ENCODE measurements at regions not wholly inside any gene's neighbourhood (a gene's known extent, or its start where the extent isn't known, plus 50 kb on each side); places are given as distances from the start of the nearest gene placed in this dataset.
"Not testable (repeated sequence)": the region's sequence is repeated elsewhere in the genome, so short reads cannot be mapped to it uniquely, and the experiment has no call there.

- no peak for DNase-seq (ENCODE audit: low read depth)
- H3K4me3 ChIP-seq (ENCODE audit: low read depth, low read length) = no peak overlapping the region
- TF ChIP-seq, protein P1, sequence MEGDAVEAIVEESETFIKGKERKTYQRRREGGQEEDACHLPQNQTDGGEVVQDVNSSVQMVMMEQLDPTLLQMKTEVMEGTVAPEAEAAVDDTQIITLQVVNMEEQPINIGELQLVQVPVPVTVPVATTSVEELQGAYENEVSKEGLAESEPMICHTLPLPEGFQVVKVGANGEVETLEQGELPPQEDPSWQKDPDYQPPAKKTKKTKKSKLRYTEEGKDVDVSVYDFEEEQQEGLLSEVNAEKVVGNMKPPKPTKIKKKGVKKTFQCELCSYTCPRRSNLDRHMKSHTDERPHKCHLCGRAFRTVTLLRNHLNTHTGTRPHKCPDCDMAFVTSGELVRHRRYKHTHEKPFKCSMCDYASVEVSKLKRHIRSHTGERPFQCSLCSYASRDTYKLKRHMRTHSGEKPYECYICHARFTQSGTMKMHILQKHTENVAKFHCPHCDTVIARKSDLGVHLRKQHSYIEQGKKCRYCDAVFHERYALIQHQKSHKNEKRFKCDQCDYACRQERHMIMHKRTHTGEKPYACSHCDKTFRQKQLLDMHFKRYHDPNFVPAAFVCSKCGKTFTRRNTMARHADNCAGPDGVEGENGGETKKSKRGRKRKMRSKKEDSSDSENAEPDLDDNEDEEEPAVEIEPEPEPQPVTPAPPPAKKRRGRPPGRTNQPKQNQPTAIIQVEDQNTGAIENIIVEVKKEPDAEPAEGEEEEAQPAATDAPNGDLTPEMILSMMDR (conservative IDR thresholded peaks at IDR 0.05; ENCODE audit: low read depth, low read length) = no peak
Observed at GRCh38 chr11:42975180-42975529, 336.6 kb upstream of the API5 start.

DNA sequence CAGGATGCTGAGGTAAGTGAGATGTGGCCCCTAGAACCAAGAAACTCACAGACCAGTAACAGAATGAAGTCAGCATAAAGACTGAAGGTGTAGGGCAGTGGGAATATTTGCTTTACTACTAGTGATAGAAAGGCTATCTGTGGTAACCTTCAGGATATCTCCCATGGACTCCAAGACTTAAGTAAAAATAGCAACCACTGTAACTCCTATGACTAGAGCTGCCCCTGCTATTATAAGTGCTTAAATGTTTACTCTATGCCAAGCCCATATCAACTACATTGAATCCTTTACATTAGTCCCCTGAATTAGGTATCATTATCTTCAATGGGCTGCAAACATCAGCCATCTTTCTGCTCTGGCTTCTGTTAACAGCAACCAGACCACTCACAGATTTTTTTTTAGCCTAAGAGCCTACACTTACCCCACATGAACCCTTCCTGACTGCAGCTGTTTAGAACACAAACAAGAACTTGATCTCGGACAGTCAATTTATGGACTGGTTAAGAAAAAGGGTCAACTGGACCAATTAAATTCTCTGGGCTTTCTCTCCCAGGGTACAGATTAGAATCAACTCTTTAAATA lies 335.1 kb upstream of the API5 start:
- TF ChIP-seq, protein P1 (conservative IDR thresholded peaks at IDR 0.05; ENCODE audit: low read depth, low read length) = no peak
- no peak overlapping the region for H3K4me3 ChIP-seq (ENCODE audit: low read depth, low read length)
- DNase-seq (ENCODE audit: low read depth) = no peak

DNA sequence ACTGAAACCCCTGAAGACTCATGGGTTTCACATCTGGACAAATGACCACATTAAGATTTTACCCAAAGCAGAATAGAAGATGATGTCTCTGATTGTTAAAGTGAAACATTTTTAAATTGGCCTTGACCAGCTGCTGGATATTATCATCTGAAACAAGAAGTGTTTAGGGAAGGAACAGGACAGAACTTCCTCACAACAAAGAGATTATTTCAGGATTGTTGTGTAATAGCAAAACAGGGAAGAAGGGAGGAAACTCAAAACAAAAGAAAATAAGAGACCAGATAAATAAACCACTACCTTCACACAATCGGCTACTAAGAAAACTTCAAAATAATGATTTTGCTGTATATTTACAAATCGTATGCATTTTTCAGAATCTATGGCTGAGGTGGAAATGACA lies 319.2 kb upstream of the API5 start:
- H3K4me3 ChIP-seq (ENCODE audit: low read depth, low read length) = no peak overlapping the region
- no peak for DNase-seq (ENCODE audit: low read depth)
- TF ChIP-seq, protein P1 (conservative IDR thresholded peaks at IDR 0.05; ENCODE audit: low read depth, low read length) = no peak

- no peak for DNase-seq (ENCODE audit: low read depth)
- TF ChIP-seq, protein P1 (conservative IDR thresholded peaks at IDR 0.05; ENCODE audit: low read depth, low read length) = no peak
- H3K4me3 ChIP-seq (ENCODE audit: low read depth, low read length) = no peak overlapping the region
Observed at GRCh38 chr11:42996421-42997307, 315.1 kb upstream of the API5 start.

DNA sequence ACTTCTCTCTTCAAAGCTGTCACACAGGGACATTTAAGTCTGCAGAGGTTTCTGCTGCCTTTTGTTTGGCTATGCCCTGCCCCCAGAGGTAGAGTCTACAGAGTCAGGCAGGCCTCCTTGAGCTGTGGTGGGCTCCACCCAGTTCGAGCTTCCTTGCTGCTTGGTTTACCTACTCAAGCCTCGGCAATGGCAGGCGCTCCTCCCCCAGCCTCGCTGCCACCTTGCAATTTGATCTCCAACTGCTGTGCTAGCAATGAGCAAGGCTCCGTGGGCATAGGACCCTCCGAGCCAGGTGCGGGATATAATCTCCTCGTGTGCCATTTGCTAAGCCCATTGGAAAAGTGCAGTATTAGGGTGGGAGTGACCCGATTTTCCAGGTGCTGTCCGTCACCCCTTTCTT lies 306.9 kb upstream of the API5 start:
- not testable (repeated sequence) for DNase-seq (ENCODE audit: low read depth); H3K4me3 ChIP-seq (ENCODE audit: low read depth, low read length)

DNA sequence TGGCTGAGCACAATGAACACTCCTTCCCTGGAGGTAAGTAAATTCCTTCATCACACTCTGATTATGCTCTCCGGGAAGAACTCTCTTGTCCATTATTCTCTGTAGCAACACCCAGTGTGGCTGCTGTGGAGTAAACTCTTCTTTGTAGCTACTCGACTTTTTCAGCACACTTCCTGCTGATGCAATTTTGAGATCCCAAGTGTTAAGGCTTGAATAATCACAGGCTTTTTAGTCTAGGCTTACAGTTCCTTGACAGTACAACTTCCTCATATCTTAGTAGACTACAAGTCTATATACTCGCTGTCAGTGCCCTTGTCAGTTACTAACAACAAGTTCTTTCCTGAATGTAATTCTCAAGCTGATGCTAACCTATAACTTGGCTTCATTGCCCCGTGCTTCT lies 301.8 kb upstream of the API5 start:
- H3K4me3 ChIP-seq (ENCODE audit: low read depth, low read length) = no peak overlapping the region
- DNase-seq (ENCODE audit: low read depth) = no peak
- TF ChIP-seq, protein P1 (conservative IDR thresholded peaks at IDR 0.05; ENCODE audit: low read depth, low read length) = no peak

GRCh38 chr11:43012606-43013005 lies 299.2 kb upstream of the API5 start:
- no peak for DNase-seq (ENCODE audit: low read depth)
- no peak overlapping the region for H3K4me3 ChIP-seq (ENCODE audit: low read depth, low read length)
- TF ChIP-seq, protein P1 (conservative IDR thresholded peaks at IDR 0.05; ENCODE audit: low read depth, low read length) = no peak
